GM12875 (cell line): ENCODE measurements at regions not wholly inside any gene's neighbourhood (a gene's known extent, or its start where the extent isn't known, plus 50 kb on each side); places are given as distances from the start of the nearest gene placed in this dataset.

Experiments used
- H3K4me3 ChIP-seq: one replicate; pipeline ENCODE4 v1.5.1; 2011; ENCODE audit warnings: low read depth, low read length, control low read depth
- CTCF ChIP-seq: IDR thresholded peaks from 2 replicates; pipeline ENCODE4 v1.5.1; 2011; ENCODE audit warnings: low read depth, mild to moderate bottlenecking, control low read depth, inconsistent platforms, low read length, moderate library complexity, borderline replicate concordance; ENCODE audit not compliant: insufficient read depth

- TF ChIP-seq CTCF: no peak
- no peak overlapping the region for H3K4me3 ChIP-seq
These were observed 266.3 kb upstream of the SLC14A2 start for GRCh38 chr18:45349019-45349418.

GRCh38 chr18:45349467-45349866, 265.8 kb upstream of the SLC14A2 start:
- H3K4me3 ChIP-seq: no peak overlapping the region
- TF ChIP-seq CTCF: no peak

- no peak overlapping the region for H3K4me3 ChIP-seq
- no peak for TF ChIP-seq CTCF
These were observed 264.7 kb upstream of the SLC14A2 start for GRCh38 chr18:45350404-45351156.

- no peak overlapping the region for H3K4me3 ChIP-seq
- no peak for TF ChIP-seq CTCF
These were observed 262.4 kb upstream of the SLC14A2 start for GRCh38 chr18:45352874-45353273.

- TF ChIP-seq CTCF: no peak
- H3K4me3 ChIP-seq: no peak overlapping the region
These were observed 261.7 kb upstream of the SLC14A2 start for GRCh38 chr18:45353530-45353929.

GRCh38 chr18:45355944-45356520, 259.2 kb upstream of the SLC14A2 start:
- no peak overlapping the region for H3K4me3 ChIP-seq
- no peak for TF ChIP-seq CTCF

- H3K4me3 ChIP-seq: no peak overlapping the region
- TF ChIP-seq CTCF: no peak
These were observed 257.4 kb upstream of the SLC14A2 start for GRCh38 chr18:45357686-45358470.
